GM19397 (cell line): ENCODE measurements at regions not wholly inside any gene's neighbourhood (a gene's known extent, or its start where the extent isn't known, plus 50 kb on each side); places are given as distances from the start of the nearest gene placed in this dataset.

Experiments
- ATAC-seq: cut with Tn5 transposase; IDR thresholded peaks from one replicate; pipeline ENCODE4 v1.9.1; 2021; ENCODE audit warnings: mild to moderate bottlenecking, moderate library complexity; ENCODE audit not compliant: unreplicated experiment

- ATAC-seq = no peak
These were observed 208.4 kb downstream of the ANKRD60 start for GRCh38 chr20:58019850-58020625.

- no peak for ATAC-seq
These were observed 209.2 kb downstream of the ANKRD60 start for GRCh38 chr20:58019027-58019849.

GRCh38 chr20:58018590-58018989, 209.9 kb downstream of the ANKRD60 start:
- ATAC-seq = no peak

GRCh38 chr20:58017970-58018530, 210.4 kb downstream of the ANKRD60 start:
- no peak for ATAC-seq

- ATAC-seq = no peak
These were observed 211.1 kb downstream of the ANKRD60 start for GRCh38 chr20:58017231-58017969.

GRCh38 chr20:58016779-58017178, 211.7 kb downstream of the ANKRD60 start:
- ATAC-seq = no peak

- no peak for ATAC-seq
These were observed 213.7 kb downstream of the ANKRD60 start for GRCh38 chr20:58014628-58015315.

- ATAC-seq = no peak
These were observed 215.5 kb downstream of the ANKRD60 start for GRCh38 chr20:58012731-58013510.

GRCh38 chr20:58011947-58012610, 216.4 kb downstream of the ANKRD60 start:
- ATAC-seq = no peak

- ATAC-seq = no peak
These were observed 217.1 kb downstream of the ANKRD60 start for GRCh38 chr20:58011106-58011946.

GRCh38 chr20:58010666-58011065, 217.8 kb downstream of the ANKRD60 start:
- no peak for ATAC-seq

GRCh38 chr20:58010186-58010585, 218.3 kb downstream of the ANKRD60 start:
- ATAC-seq = no peak

- ATAC-seq = no peak
These were observed 219.6 kb downstream of the ANKRD60 start for GRCh38 chr20:58008866-58009265.

- ATAC-seq = no peak
These were observed 220.0 kb downstream of the ANKRD60 start for GRCh38 chr20:58008413-58008812.

- no peak for ATAC-seq
These were observed 220.5 kb downstream of the ANKRD60 start for GRCh38 chr20:58007947-58008346.

GRCh38 chr20:58006346-58007316, 221.8 kb downstream of the ANKRD60 start:
- no peak for ATAC-seq
